Keratinocyte (primary cell): ENCODE measurements at regions not wholly inside any gene's neighbourhood (a gene's known extent, or its start where the extent isn't known, plus 50 kb on each side); places are given as distances from the start of the nearest gene placed in this dataset.

Experiments used
- CTCF ChIP-seq, 3 experiments: IDR thresholded peaks in 1 of 3; conservative IDR thresholded peaks in 1 of 3; optimal IDR thresholded peaks in 1 of 3; 2 replicates in 2 of 3; 3 replicates in 1 of 3; pipeline versions ENCODE3 to v1.5.1; 2011; ENCODE audit warnings: low read length in 3 of 3, mild to moderate bottlenecking in 3 of 3, moderate library complexity in 2 of 3, control low read depth in 1 of 3, inconsistent platforms in 1 of 3; ENCODE audit not compliant: insufficient read depth in 2 of 3; ENCODE audit errors: extremely low read depth in 1 of 3
- EZH2 ChIP-seq: IDR thresholded peaks from one replicate; pipeline ENCODE4 v1.6.1; 2012; ENCODE audit warnings: inconsistent platforms, mild to moderate bottlenecking, low read length, moderate library complexity

- TF ChIP-seq CTCF (optimal IDR thresholded peaks at IDR 0.05 in 1 of 3, IDR thresholded peaks at IDR 0.05 in 1 of 3, conservative IDR thresholded peaks at IDR 0.05 in 1 of 3; ENCODE audit: extremely low read depth in 1 of 3, insufficient read depth in 2 of 3, low read length in 3 of 3) (no peak), EZH2 (no peak)
These were observed 1289.0 kb downstream of the SLITRK1 start for GRCh38 chr13:82593239-82593638.
